Neural cell (in vitro differentiated cells): ENCODE measurements at regions not wholly inside any gene's neighbourhood (a gene's known extent, or its start where the extent isn't known, plus 50 kb on each side); places are given as distances from the start of the nearest gene placed in this dataset.

Experiments
- H2AFZ ChIP-seq: fragments of 200-600, 300-800 bp; sonication (generic), shearing (Covaris generic); 2 replicates; pipeline ENCODE4 v1.6.0; 2014; ENCODE audit warnings: low read depth, mild to moderate bottlenecking, antibody characterized with exemption, low read length, moderate library complexity
- H3F3A ChIP-seq: fragments of 200-600 bp; shearing (Covaris generic); 2 replicates; pipeline ENCODE4 v1.6.1; 2016; ENCODE audit warnings: mild to moderate bottlenecking, moderate library complexity, mixed read lengths, antibody characterized with exemption, low read length; ENCODE audit not compliant: insufficient read depth, poor library complexity, severe bottlenecking
- H3K27ac ChIP-seq: fragments of 200-600, 300-800 bp; sonication (generic), shearing (Covaris generic); 2 replicates; pipeline ENCODE4 v1.5.1; 2014; ENCODE audit warnings: mild to moderate bottlenecking, low read length, moderate library complexity
- H3K27me3 ChIP-seq: fragments of 300-800, 200-600 bp; sonication (generic), shearing (Covaris generic); 2 replicates; pipeline ENCODE4 v1.6.0; 2014; ENCODE audit warnings: mild to moderate bottlenecking, low read depth, low read length, moderate library complexity; ENCODE audit not compliant: insufficient read depth
- H3K36me3 ChIP-seq: fragments of 300-800, 200-600 bp; sonication (generic), shearing (Covaris generic); 2 replicates; pipeline ENCODE4 v1.5.1; 2014; ENCODE audit warnings: mild to moderate bottlenecking, antibody characterized with exemption, low read length, moderate library complexity; ENCODE audit not compliant: insufficient read depth
- H3K4me2 ChIP-seq: fragments of 300-800, 200-600 bp; sonication (generic), shearing (Covaris generic); 2 replicates; pipeline ENCODE4 v1.6.0; 2014; ENCODE audit warnings: mild to moderate bottlenecking, low read length
- H3K4me3 ChIP-seq: fragments of 300-800, 200-600 bp; sonication (generic), shearing (Covaris generic); 2 replicates; pipeline ENCODE4 v1.5.1; 2014; ENCODE audit warnings: mild to moderate bottlenecking, low read length, moderate library complexity
- H3K79me2 ChIP-seq: fragments of 200-600 bp; shearing (Covaris generic); replicated peaks from 2 replicates; pipeline ENCODE4 v1.6.0; 2014; ENCODE audit warnings: mild to moderate bottlenecking, low read length, moderate library complexity; ENCODE audit not compliant: insufficient read depth
- H3K9ac ChIP-seq: fragments of 300-800, 200-600 bp; sonication (generic), shearing (Covaris generic); 2 replicates; pipeline ENCODE4 v1.6.1; 2016; ENCODE audit warnings: mild to moderate bottlenecking, low read length, mixed read lengths
- H3K9me2 ChIP-seq: fragments of 200-600 bp; shearing (Covaris generic); 2 replicates; pipeline ENCODE4 v1.6.1; 2016; ENCODE audit warnings: mild to moderate bottlenecking, low read length, mixed read lengths; ENCODE audit not compliant: insufficient read depth
- H3K9me3 ChIP-seq: fragments of 200-600, 300-800 bp; sonication (generic), shearing (Covaris generic); 2 replicates; pipeline ENCODE4 v1.6.1; 2016; ENCODE audit warnings: mild to moderate bottlenecking, mixed run types, low read length, moderate library complexity, mixed read lengths
- H4K20me1 ChIP-seq: fragments of 200-600 bp; shearing (Covaris generic); 2 replicates; pipeline ENCODE4 v1.6.1; 2016; ENCODE audit warnings: mild to moderate bottlenecking, mixed run types; ENCODE audit not compliant: insufficient read depth
- CTCF ChIP-seq: fragments of 450-650 bp; IDR thresholded peaks from 2 replicates; pipeline ENCODE4 v1.5.1; 2014; ENCODE audit warnings: antibody characterized with exemption, mild to moderate bottlenecking, moderate library complexity; ENCODE audit not compliant: poor library complexity, severe bottlenecking
- EP300 ChIP-seq: fragments of 450-650 bp; conservative IDR thresholded peaks from 2 replicates; pipeline ENCODE4 v1.6.1; 2014; ENCODE audit warnings: antibody characterized with exemption, mild to moderate bottlenecking, moderate library complexity; ENCODE audit not compliant: poor library complexity, severe bottlenecking
- EZH2 ChIP-seq: fragments of 200-600, 300-800 bp; shearing (Covaris generic), sonication (generic); IDR thresholded peaks from 2 replicates; pipeline ENCODE4 v1.6.1; 2014; ENCODE audit warnings: antibody characterized with exemption, low read length, borderline replicate concordance, mild to moderate bottlenecking; ENCODE audit not compliant: insufficient read depth, poor library complexity, severe bottlenecking
- MXI1 ChIP-seq: fragments of 450-650 bp; conservative IDR thresholded peaks from 2 replicates; pipeline ENCODE4 v1.6.1; 2014; ENCODE audit warnings: antibody characterized with exemption, mild to moderate bottlenecking; ENCODE audit not compliant: poor library complexity, severe bottlenecking
- POLR2AphosphoS5 ChIP-seq: IDR thresholded peaks from 2 replicates; pipeline ENCODE4 v1.6.1; 2012
- RAD21 ChIP-seq: fragments of 450-650 bp; conservative IDR thresholded peaks from 2 replicates; pipeline ENCODE4 v1.6.1; 2014; ENCODE audit warnings: antibody characterized with exemption, mild to moderate bottlenecking, moderate library complexity
- REST ChIP-seq: IDR thresholded peaks from 2 replicates; pipeline ENCODE4 v1.6.1; 2012; ENCODE audit warnings: borderline replicate concordance
- SMC3 ChIP-seq: fragments of 450-650 bp; conservative IDR thresholded peaks from 2 replicates; pipeline ENCODE4 v1.6.1; 2014; ENCODE audit warnings: antibody characterized with exemption, mild to moderate bottlenecking, moderate library complexity; ENCODE audit not compliant: poor library complexity
- TAF1 ChIP-seq: IDR thresholded peaks from 2 replicates; pipeline ENCODE4 v1.6.1; 2012; ENCODE audit warnings: low read depth

GRCh38 chr10:4051011-4051640 lies 266.1 kb upstream of the KLF6 start:
- H3K27me3 ChIP-seq, result no peaks in the 10 kb centered on the region
- H3K79me2 ChIP-seq, result no peaks in the 10 kb centered on the region
- no peak overlapping the region for H3K9ac ChIP-seq
- H3K4me3 ChIP-seq, result no peak overlapping the region
- H3K9me3 ChIP-seq, result no peaks in the 10 kb centered on the region
- TF ChIP-seq EZH2, result no peak
- TF ChIP-seq REST, result no peak
- no peak for TF ChIP-seq SMC3
- no peak for TF ChIP-seq CTCF
- TF ChIP-seq TAF1, result no peak
- TF ChIP-seq POLR2AphosphoS5, result no peak
- no peak for TF ChIP-seq EP300
- TF ChIP-seq RAD21, result no peak
- no peak for TF ChIP-seq MXI1
- H3F3A ChIP-seq, result no peaks in the 10 kb centered on the region
- no peak overlapping the region for H3K27ac ChIP-seq
- no peak overlapping the region for H2AFZ ChIP-seq
- H3K9me2 ChIP-seq, result no peaks in the 10 kb centered on the region
- H3K36me3 ChIP-seq, result no peaks in the 10 kb centered on the region
- H3K4me2 ChIP-seq, result no peak overlapping the region
- no peaks in the 10 kb centered on the region for H4K20me1 ChIP-seq

GRCh38 chr10:4050061-4050460 lies 265.1 kb upstream of the KLF6 start:
- no peaks in the 10 kb centered on the region for H3K9me3 ChIP-seq
- H3F3A ChIP-seq, result no peaks in the 10 kb centered on the region
- H3K4me3 ChIP-seq, result no peak overlapping the region
- no peaks in the 10 kb centered on the region for H3K36me3 ChIP-seq
- H3K9me2 ChIP-seq, result no peaks in the 10 kb centered on the region
- no peak for TF ChIP-seq CTCF
- no peaks in the 10 kb centered on the region for H3K27me3 ChIP-seq
- no peak overlapping the region for H3K9ac ChIP-seq
- H3K4me2 ChIP-seq, result no peak overlapping the region
- H4K20me1 ChIP-seq, result no peaks in the 10 kb centered on the region
- H3K79me2 ChIP-seq, result no peaks in the 10 kb centered on the region
- no peak overlapping the region for H3K27ac ChIP-seq
- H2AFZ ChIP-seq, result no peak overlapping the region
